ENCODE measurements at regions not wholly inside any gene's neighbourhood (a gene's known extent, or its start where the extent isn't known, plus 50 kb on each side); places are given as distances from the start of the nearest gene placed in this dataset.
"Not testable (repeated sequence)": the region's sequence is repeated elsewhere in the genome, so short reads cannot be mapped to it uniquely, and the experiment has no call there.

DNA sequence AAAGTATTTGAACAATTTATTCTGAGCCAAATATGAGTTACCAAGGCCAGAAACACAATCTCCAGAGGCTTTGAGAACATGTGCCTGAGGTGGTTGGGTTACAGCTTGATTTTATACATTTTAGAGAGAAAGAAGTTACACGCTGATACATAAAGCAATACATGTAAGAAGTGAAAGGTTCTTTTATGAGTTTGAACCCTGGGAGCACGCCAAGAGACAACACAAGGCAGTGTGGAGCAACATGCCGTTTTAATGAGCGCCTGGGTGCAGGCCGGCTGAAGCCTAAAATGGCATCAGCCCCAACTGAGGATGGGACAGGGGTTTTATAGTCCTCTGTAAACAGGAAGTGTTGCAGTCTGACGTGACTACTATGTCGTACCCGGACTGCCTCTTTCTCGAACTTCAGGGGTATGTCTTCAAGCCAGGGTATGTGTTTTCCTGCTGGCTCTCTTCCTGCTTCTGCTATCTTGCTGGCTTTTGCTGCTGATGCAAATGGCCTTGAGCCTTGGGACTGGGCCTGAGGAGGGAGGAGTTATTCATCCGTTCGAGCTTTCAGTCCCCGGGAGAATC, 193.7 kb downstream of the CYLC2 start:
- no peak overlapping the region for H3K4me3 ChIP-seq (ENCODE audit: low read depth, low read length)

DNA sequence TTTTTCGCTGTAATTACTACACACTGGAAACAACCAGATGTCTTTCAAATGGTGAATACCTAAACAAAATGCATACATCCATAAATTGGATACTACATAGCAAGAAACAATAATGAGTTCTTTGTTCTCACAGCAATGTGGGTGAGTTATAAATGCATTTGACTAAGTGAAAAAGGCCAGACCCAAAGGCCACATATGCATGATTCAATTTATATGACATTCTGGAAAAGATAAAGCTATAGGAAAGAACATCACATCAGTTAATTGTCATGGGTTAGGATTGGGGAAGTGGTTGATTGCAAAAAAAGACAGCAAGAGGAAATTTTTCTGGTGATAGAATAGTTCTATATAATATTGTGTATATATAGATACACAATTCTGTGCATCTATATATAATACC, 198.9 kb downstream of the CYLC2 start:
- no peak for DNase-seq (ENCODE audit: low read depth, low spot score)
- in situ Hi-C loops (cut with HindIII; ENCODE audit: low sequenced_read_pairs), result no loop called here
- no peak overlapping the region for H3K4me3 ChIP-seq (ENCODE audit: low read depth, low read length)
- TF ChIP-seq, protein P1, sequence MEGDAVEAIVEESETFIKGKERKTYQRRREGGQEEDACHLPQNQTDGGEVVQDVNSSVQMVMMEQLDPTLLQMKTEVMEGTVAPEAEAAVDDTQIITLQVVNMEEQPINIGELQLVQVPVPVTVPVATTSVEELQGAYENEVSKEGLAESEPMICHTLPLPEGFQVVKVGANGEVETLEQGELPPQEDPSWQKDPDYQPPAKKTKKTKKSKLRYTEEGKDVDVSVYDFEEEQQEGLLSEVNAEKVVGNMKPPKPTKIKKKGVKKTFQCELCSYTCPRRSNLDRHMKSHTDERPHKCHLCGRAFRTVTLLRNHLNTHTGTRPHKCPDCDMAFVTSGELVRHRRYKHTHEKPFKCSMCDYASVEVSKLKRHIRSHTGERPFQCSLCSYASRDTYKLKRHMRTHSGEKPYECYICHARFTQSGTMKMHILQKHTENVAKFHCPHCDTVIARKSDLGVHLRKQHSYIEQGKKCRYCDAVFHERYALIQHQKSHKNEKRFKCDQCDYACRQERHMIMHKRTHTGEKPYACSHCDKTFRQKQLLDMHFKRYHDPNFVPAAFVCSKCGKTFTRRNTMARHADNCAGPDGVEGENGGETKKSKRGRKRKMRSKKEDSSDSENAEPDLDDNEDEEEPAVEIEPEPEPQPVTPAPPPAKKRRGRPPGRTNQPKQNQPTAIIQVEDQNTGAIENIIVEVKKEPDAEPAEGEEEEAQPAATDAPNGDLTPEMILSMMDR (IDR thresholded peaks at IDR 0.05; ENCODE audit: low read depth, low read length), result no peak

More for the DNA sequence above, 193.7 kb downstream of the CYLC2 start:
- in situ Hi-C loops (cut with HindIII; ENCODE audit: low sequenced_read_pairs), result no loop called here
- TF ChIP-seq, protein P1 (IDR thresholded peaks at IDR 0.05; ENCODE audit: low read depth, low read length), result no peak
- no peak for DNase-seq (ENCODE audit: low read depth, low spot score)

DNA sequence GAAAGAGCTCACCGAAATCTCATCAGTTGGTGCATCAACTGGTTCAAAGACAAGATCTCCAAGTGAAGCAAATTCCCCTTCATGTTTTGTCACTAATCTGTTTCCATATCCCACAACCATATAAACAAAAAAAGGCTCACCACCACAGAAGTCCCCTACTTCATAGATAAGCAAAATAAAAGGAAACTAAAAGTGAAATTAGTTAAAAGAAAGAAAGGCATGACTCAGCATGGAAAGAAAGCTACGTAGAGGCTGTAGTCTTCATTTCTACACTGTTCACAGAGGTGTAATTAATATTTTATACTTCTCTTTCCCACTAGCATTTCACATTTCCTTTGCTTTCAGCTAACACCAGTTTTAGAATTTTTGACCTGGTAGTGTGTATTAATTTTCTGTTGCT, 208.0 kb downstream of the CYLC2 start:
- DNase-seq (ENCODE audit: low read depth, low spot score), result no peak
- TF ChIP-seq, protein P1 (IDR thresholded peaks at IDR 0.05; ENCODE audit: low read depth, low read length), result no peak
- no peak overlapping the region for H3K4me3 ChIP-seq (ENCODE audit: low read depth, low read length)
- in situ Hi-C loops (cut with HindIII; ENCODE audit: low sequenced_read_pairs), result no loop called here

DNA sequence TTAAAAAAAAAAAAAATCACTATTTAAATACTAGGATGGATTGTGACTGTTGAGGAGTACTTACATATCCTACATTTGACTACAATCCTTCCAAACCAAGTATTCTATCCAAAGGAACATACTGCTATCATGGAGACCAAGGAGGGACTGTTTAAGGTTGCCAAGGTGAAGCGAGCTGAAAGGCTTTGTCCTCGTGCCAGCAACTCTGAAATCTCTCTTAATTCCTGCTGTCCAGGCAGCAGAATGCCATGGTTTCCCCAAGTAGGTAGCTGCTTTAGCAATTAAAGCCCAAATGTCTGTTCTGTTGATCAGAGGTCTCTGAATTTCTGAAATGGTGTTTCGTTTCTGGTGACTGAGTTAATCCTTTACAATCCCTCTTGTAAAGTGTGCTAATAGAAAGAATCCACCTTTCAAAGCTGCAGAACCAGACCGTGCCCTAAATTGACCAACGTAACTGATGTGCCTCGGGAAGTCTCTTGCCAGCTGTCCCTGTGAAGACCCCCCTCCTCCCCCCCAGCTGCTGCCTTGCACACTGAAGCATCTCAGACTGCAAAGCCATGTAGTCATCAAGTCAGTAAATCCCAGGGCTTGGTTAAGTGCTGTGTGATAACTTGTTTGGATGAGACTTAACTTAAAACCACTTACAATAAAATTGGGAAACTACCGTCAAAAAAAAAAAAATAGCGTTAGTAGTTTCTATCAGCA, 210.9 kb downstream of the CYLC2 start:
- in situ Hi-C loops (cut with HindIII; ENCODE audit: low sequenced_read_pairs); H3K4me3 ChIP-seq (ENCODE audit: low read depth, low read length); DNase-seq (ENCODE audit: low read depth, low spot score): not testable (repeated sequence)

DNA sequence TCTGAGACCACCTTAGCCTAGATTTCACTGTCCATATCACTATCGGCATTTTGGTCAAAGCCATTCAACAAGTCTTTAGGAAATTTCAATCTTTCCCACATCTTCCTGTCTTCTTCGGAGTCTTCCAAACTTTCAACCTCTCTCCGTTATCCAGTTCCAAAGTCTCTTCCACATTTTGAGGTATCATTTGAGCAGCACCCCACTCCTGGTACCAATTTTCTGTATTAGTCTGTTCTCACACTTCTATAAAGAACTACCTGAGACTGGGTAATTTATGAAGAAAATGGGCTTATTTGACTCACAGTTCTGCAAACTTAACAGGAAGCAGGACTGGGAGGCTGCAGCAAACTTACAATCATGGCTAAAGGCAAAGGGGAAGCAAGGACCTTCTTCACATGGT, 215.5 kb downstream of the CYLC2 start:
- in situ Hi-C loops (cut with HindIII; ENCODE audit: low sequenced_read_pairs), result no loop called here
- no peak for DNase-seq (ENCODE audit: low read depth, low spot score)
- TF ChIP-seq, protein P1 (IDR thresholded peaks at IDR 0.05; ENCODE audit: low read depth, low read length), result no peak
- H3K4me3 ChIP-seq (ENCODE audit: low read depth, low read length), result no peak overlapping the region

DNA sequence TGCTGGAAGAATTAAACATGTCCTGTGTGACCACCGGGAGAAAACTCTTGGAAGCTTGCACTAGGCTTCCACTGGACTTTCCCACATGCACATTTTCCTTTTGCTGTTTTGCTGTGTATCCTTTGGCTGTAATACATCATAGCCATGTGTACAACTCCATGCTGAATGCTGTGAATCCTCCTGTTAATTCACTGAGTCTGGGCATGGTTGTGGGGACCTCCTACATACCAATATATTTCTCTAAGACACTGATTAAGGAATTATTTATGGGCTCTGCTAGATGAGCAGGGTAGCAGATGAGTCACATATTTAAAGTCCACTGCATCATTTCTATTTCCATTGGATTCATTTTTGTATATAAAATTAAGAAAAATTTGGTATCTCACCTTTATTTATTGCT, 220.1 kb downstream of the CYLC2 start:
- TF ChIP-seq, protein P1 (IDR thresholded peaks at IDR 0.05; ENCODE audit: low read depth, low read length), result no peak
- DNase-seq (ENCODE audit: low read depth, low spot score), result no peak
- no peak overlapping the region for H3K4me3 ChIP-seq (ENCODE audit: low read depth, low read length)
- in situ Hi-C loops (cut with HindIII; ENCODE audit: low sequenced_read_pairs), result no loop called here

Data from astrocyte of the spinal cord (primary cell).